ENCODE measurements at regions not wholly inside any gene's neighbourhood (a gene's known extent, or its start where the extent isn't known, plus 50 kb on each side); places are given as distances from the start of the nearest gene placed in this dataset.

DNA sequence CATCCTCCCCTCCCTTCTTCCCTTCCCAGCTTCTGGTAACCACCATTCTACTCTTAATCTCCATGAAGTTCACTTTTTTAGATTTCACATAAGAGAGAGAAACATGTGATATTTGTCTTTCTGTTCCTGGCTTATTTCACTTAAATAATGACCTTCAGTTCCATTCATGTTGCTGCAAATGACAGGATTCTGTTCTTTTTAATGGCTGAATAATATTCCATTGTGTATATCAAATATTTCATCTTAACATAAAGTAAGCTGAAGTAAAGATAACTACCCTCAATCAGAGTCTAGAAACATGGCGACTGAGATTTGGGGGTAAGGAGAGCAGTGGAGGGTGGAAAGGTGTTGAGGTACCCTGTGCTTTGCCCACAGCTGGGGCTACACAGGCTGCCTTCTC, 68.9 kb downstream of the RHOU start:
- no peaks in the 10 kb centered on the region for H4K20me1 ChIP-seq (ENCODE audit: insufficient read depth, low read length)
- no peaks in the 10 kb centered on the region for H3K27me3 ChIP-seq (replicated peaks; ENCODE audit: insufficient read depth, low read length)
- no peaks in the 10 kb centered on the region for H3K9me2 ChIP-seq (replicated peaks; ENCODE audit: insufficient read depth, low read length)
- H3K9ac ChIP-seq (ENCODE audit: low read length): peak overlapping the region; percentile 34; the same call in 1 of the 2 replicates
- H3K4me1 ChIP-seq (ENCODE audit: low read length): peaks cover 18% of the 10 kb centered on the region
- peak overlapping the region; percentile 62 for H3K27ac ChIP-seq (ENCODE audit: low read length)
- H3K36me3 ChIP-seq (replicated peaks; ENCODE audit: insufficient read depth, low read length): no peaks in the 10 kb centered on the region
- TF ChIP-seq, protein P1, sequence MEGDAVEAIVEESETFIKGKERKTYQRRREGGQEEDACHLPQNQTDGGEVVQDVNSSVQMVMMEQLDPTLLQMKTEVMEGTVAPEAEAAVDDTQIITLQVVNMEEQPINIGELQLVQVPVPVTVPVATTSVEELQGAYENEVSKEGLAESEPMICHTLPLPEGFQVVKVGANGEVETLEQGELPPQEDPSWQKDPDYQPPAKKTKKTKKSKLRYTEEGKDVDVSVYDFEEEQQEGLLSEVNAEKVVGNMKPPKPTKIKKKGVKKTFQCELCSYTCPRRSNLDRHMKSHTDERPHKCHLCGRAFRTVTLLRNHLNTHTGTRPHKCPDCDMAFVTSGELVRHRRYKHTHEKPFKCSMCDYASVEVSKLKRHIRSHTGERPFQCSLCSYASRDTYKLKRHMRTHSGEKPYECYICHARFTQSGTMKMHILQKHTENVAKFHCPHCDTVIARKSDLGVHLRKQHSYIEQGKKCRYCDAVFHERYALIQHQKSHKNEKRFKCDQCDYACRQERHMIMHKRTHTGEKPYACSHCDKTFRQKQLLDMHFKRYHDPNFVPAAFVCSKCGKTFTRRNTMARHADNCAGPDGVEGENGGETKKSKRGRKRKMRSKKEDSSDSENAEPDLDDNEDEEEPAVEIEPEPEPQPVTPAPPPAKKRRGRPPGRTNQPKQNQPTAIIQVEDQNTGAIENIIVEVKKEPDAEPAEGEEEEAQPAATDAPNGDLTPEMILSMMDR (IDR thresholded peaks at IDR 0.05; ENCODE audit: low read length): no peak
- TF ChIP-seq EZH2phosphoT487 (IDR thresholded peaks at IDR 0.05; ENCODE audit: low read length) (no peak), EZH2 (optimal IDR thresholded peaks at IDR 0.05; ENCODE audit: low read depth, low read length) (no peak)
- peak overlapping the region; percentile 65; the same call in 1 of the 2 replicates for H2AFZ ChIP-seq (ENCODE audit: low read length)
- no peak for DNase-seq
- peak overlapping the region; percentile 86 for H3K4me2 ChIP-seq (ENCODE audit: low read depth, low read length)
- peaks cover 16% of the 10 kb centered on the region for H3F3A ChIP-seq (ENCODE audit: insufficient read depth, low read length)
- H3K4me3 ChIP-seq (ENCODE audit: low read length): no peak overlapping the region
- H3K79me2 ChIP-seq (ENCODE audit: low read length): no peaks in the 10 kb centered on the region
- H3K9me3 ChIP-seq (replicated peaks; ENCODE audit: insufficient read depth, low read length): no peaks in the 10 kb centered on the region

DNA sequence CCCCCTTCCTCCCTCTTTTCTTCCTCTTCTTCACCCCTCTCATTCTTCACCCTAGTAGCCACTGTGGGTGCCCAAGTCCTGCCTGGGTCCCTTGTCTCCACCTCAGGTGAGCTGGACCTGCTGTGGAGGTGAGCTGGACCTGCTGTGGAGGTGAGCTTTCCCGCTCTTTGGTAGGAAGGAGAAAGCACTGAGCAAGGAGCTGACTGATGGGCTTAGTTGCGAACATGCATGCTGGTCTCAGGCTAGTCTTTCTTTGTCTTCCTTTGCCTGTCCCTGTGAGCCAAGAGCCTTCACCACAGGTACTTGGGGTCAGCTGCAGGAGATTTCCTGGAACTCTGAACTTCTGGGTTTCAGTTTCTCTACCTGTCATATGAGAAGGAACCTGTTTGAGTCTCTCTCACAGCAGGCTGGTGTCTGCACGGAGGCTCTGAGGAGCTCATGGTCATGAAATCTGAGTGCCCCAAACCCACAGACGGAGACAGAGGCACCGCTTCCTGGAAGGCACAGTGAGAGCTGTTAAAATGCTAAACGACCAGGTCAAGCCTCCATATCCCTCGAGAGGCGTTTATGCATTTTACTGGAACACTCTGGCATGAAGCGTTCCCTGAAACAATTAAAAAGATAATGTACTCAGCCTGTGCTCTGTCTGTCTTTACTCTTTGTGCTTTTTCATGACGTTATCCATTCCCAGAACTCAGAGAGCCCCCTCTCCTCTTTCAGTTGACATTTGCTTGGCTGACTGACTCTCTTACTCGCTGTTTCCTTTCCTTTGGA, 69.5 kb downstream of the RHOU start:
- Histone ChIP-seq H3K27ac (ENCODE audit: low read length) (peak overlapping the region; percentile 62), H3K4me3 (ENCODE audit: low read length) (peak overlapping the region; percentile 41), H3K4me2 (ENCODE audit: low read depth, low read length) (peak overlapping the region; percentile 86), H3K9me2 (replicated peaks; ENCODE audit: insufficient read depth, low read length) (no peaks in the 10 kb centered on the region), H3K9me3 (replicated peaks; ENCODE audit: insufficient read depth, low read length) (no peaks in the 10 kb centered on the region), H3K9ac (ENCODE audit: low read length) (peak overlapping the region; percentile 34), H4K20me1 (ENCODE audit: insufficient read depth, low read length) (no peaks in the 10 kb centered on the region), H3K4me1 (ENCODE audit: low read length) (peaks cover 18% of the 10 kb centered on the region), H3K36me3 (replicated peaks; ENCODE audit: insufficient read depth, low read length) (no peaks in the 10 kb centered on the region), H2AFZ (ENCODE audit: low read length) (peak overlapping the region; percentile 65), H3F3A (ENCODE audit: insufficient read depth, low read length) (peaks cover 16% of the 10 kb centered on the region), H3K27me3 (replicated peaks; ENCODE audit: insufficient read depth, low read length) (no peaks in the 10 kb centered on the region), H3K79me2 (ENCODE audit: low read length) (no peaks in the 10 kb centered on the region)
- peak; percentile 96 for DNase-seq
- TF ChIP-seq EZH2phosphoT487 (IDR thresholded peaks at IDR 0.05; ENCODE audit: low read length) (no peak), EZH2 (optimal IDR thresholded peaks at IDR 0.05; ENCODE audit: low read depth, low read length) (no peak)
- TF ChIP-seq, protein P1 (IDR thresholded peaks at IDR 0.05; ENCODE audit: low read length): no peak

DNA sequence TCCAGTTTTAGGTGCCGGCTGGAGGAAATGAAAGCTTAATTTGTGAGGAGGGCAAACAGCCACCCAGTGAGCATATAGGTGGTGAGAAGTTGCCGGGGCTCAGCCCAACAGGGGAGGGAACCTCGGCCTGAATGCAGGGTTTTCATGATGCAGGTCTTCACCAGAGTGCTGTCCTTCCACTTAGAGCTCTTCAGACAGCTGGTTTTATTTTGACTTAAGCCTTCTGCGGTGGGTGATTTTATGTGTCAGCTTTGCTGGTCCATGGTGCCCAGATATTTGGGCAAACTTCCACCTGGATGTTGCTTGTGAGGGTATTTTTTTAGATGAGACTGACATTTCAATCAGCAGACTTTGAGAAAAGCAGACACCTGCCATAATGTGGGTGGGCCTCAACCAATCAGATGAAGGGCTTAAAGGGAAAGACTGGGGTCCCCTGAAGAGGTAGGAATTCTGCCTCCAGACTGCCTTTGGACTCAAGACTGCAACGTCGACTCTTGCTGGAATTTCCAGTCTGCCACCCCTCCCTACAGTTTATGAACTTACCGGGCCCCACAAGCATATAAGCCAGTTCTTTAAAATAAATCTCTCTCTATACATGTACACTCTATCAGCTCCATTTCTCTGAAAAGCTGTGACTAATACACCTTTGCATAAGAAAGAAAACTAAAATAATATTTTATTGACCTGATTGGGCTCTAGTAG, 72.8 kb downstream of the RHOU start:
- no peaks in the 10 kb centered on the region for H3K36me3 ChIP-seq (replicated peaks; ENCODE audit: insufficient read depth, low read length)
- no peaks in the 10 kb centered on the region for H3K27me3 ChIP-seq (replicated peaks; ENCODE audit: insufficient read depth, low read length)
- H3K9ac ChIP-seq (ENCODE audit: low read length): no peak overlapping the region
- H4K20me1 ChIP-seq (ENCODE audit: insufficient read depth, low read length): no peaks in the 10 kb centered on the region
- no peaks in the 10 kb centered on the region for H3K79me2 ChIP-seq (ENCODE audit: low read length)
- H3K27ac ChIP-seq (ENCODE audit: low read length): no peak overlapping the region
- no peaks in the 10 kb centered on the region for H3K9me3 ChIP-seq (replicated peaks; ENCODE audit: insufficient read depth, low read length)
- H3K4me2 ChIP-seq (ENCODE audit: low read depth, low read length): no peak overlapping the region
- H3K9me2 ChIP-seq (replicated peaks; ENCODE audit: insufficient read depth, low read length): no peaks in the 10 kb centered on the region
- H2AFZ ChIP-seq (ENCODE audit: low read length): no peak overlapping the region
- H3K4me1 ChIP-seq (ENCODE audit: low read length): peaks cover 38% of the 10 kb centered on the region
- H3F3A ChIP-seq (ENCODE audit: insufficient read depth, low read length): peaks cover 25% of the 10 kb centered on the region
- TF ChIP-seq EZH2 (optimal IDR thresholded peaks at IDR 0.05; ENCODE audit: low read depth, low read length) (no peak), EZH2phosphoT487 (IDR thresholded peaks at IDR 0.05; ENCODE audit: low read length) (no peak)
- no peak overlapping the region for H3K4me3 ChIP-seq (ENCODE audit: low read length)
- no peak for DNase-seq
